HEK293T (cell line): ENCODE measurements at regions not wholly inside any gene's neighbourhood (a gene's known extent, or its start where the extent isn't known, plus 50 kb on each side); places are given as distances from the start of the nearest gene placed in this dataset.

Source experiments
- CTBP1 ChIP-seq: fragments of 450-650 bp; IDR thresholded peaks from 2 replicates; pipeline ENCODE4 v1.6.1; 2016; ENCODE audit warnings: borderline replicate concordance
- FOXM1 ChIP-seq: fragments of 450-650 bp; IDR thresholded peaks from 2 replicates; pipeline ENCODE4 v1.6.1; 2017; ENCODE audit warnings: mild to moderate bottlenecking, borderline replicate concordance
- SP1 ChIP-seq: fragments of 450-650 bp; IDR thresholded peaks from 2 replicates; pipeline ENCODE4 v1.6.1; 2017
- SUZ12 ChIP-seq: fragments of 450-650 bp; IDR thresholded peaks from 2 replicates; pipeline ENCODE4 v1.6.1; 2016; ENCODE audit warnings: mild to moderate bottlenecking
- TARDBP ChIP-seq: fragments of 450-650 bp; IDR thresholded peaks from 2 replicates; pipeline ENCODE4 v1.6.1; 2016
- ZNF384 ChIP-seq: fragments of 450-650 bp; IDR thresholded peaks from 2 replicates; pipeline ENCODE4 v1.6.1; 2016

DNA sequence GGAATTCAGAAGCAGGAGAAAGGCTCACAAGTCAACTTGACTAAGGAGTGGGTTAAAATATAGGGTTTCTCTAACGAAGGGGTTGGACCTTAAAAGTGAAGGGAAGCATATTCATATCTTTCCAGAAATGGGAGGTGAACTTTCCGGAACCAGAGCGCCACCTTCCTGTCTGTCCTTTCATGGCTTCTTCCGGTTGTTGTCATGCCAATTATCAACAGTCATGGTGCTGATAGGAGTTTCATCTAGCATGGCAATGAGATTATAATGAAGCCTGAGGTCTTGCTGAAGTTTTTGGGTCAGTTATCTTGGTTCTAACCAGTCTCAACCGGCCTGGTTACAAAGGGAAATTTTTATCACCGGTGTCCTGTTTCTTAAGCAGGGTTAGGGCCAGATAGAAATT, 162.9 kb upstream of the NBEA start:
- TF ChIP-seq ZNF384 = no peak
- TF ChIP-seq FOXM1 = no peak
- TF ChIP-seq TARDBP = no peak
- no peak for TF ChIP-seq SP1
- no peak for TF ChIP-seq SUZ12
- no peak for TF ChIP-seq CTBP1
